Hepatocyte (in vitro differentiated cells): ENCODE measurements at regions not wholly inside any gene's neighbourhood (a gene's known extent, or its start where the extent isn't known, plus 50 kb on each side); places are given as distances from the start of the nearest gene placed in this dataset.
A peak's percentile ranks its signal among the peaks of the same experiment; 100 is the strongest.

ENCODE experiments used
- DNase-seq: peaks from one replicate; pipeline ENCODE4 v3.0.0-alpha.2; 2016; ENCODE audit warnings: low spot score
- H2AFZ ChIP-seq: fragments of 200-600 bp; sonication (generic); 2 replicates; pipeline ENCODE4 v1.6.0; 2016; ENCODE audit warnings: antibody characterized with exemption, mild to moderate bottlenecking
- H3K27ac ChIP-seq: fragments of 200-600 bp; sonication (generic); 2 replicates; pipeline ENCODE4 v1.5.1; 2016; ENCODE audit warnings: mild to moderate bottlenecking
- H3K27me3 ChIP-seq: fragments of 200-600 bp; sonication (generic); 2 replicates; pipeline ENCODE4 v1.6.1; 2016
- H3K36me3 ChIP-seq: fragments of 200-600 bp; sonication (generic); replicated peaks from 2 replicates; pipeline ENCODE4 v1.5.1; 2016; ENCODE audit warnings: low read depth; ENCODE audit not compliant: insufficient read depth
- H3K4me1 ChIP-seq: fragments of 200-600 bp; sonication (generic); 2 replicates; pipeline ENCODE4 v1.5.1; 2016; ENCODE audit warnings: mild to moderate bottlenecking, moderate library complexity; ENCODE audit not compliant: insufficient read depth
- H3K4me2 ChIP-seq: fragments of 200-600 bp; sonication (generic); 2 replicates; pipeline ENCODE4 v1.6.0; 2016
- H3K4me3 ChIP-seq: fragments of 200-600 bp; sonication (generic); 2 replicates; pipeline ENCODE4 v1.5.1; 2016; ENCODE audit warnings: mild to moderate bottlenecking
- H3K79me2 ChIP-seq: fragments of 200-600 bp; sonication (generic); 2 replicates; pipeline ENCODE4 v1.6.0; 2017; ENCODE audit warnings: mild to moderate bottlenecking
- H3K9me2 ChIP-seq: fragments of 200-600 bp; sonication (generic); replicated peaks from 2 replicates; pipeline ENCODE4 v1.6.0; 2017; ENCODE audit warnings: mild to moderate bottlenecking; ENCODE audit not compliant: insufficient read depth
- H3K9me3 ChIP-seq: fragments of 200-600 bp; sonication (generic); 2 replicates; pipeline ENCODE4 v1.5.1; 2016; ENCODE audit warnings: low read depth, mild to moderate bottlenecking
- H4K20me1 ChIP-seq: fragments of 200-600 bp; sonication (generic); 2 replicates; pipeline ENCODE4 v1.6.0; 2016; ENCODE audit warnings: mild to moderate bottlenecking; ENCODE audit not compliant: insufficient read depth, poor library complexity, severe bottlenecking
- CTCF ChIP-seq: fragments of 200-600 bp; sonication (generic); IDR thresholded peaks from 2 replicates; pipeline ENCODE4 v1.5.1; 2016; ENCODE audit warnings: antibody characterized with exemption, mild to moderate bottlenecking; ENCODE audit not compliant: poor library complexity
- EZH2 ChIP-seq: fragments of 200-600 bp; sonication (generic); IDR thresholded peaks from 2 replicates; pipeline ENCODE4 v1.6.1; 2016; ENCODE audit warnings: antibody characterized with exemption, mild to moderate bottlenecking, borderline replicate concordance
- EZH2phosphoT487 ChIP-seq: fragments of 200-600 bp; sonication (generic); IDR thresholded peaks from one replicate; pipeline ENCODE4 v1.6.1; 2018; ENCODE audit warnings: antibody characterized with exemption, mild to moderate bottlenecking, low read depth, moderate library complexity; ENCODE audit not compliant: unreplicated experiment, severe bottlenecking
- WGBS: methylation state at CpG from one replicate; pipeline ENCODE4 v1.1.6; 2016; ENCODE audit warnings: low lambda C conversion rate; ENCODE audit errors: missing lambda C conversion rate; 5-methylcytosine and 5-hydroxymethylcytosine counted together

GRCh38 chr22:49186762-49187161 lies 640.9 kb downstream of the BRD1 start:
- Histone ChIP-seq H3K36me3 (no peaks in the 10 kb centered on the region), H3K79me2 (no peaks in the 10 kb centered on the region), H2AFZ (no peak overlapping the region), H4K20me1 (no peaks in the 10 kb centered on the region), H3K4me3 (no peak overlapping the region), H3K9me2 (no peaks in the 10 kb centered on the region), H3K27ac (no peak overlapping the region), H3K4me2 (no peak overlapping the region), H3K9me3 (no peaks in the 10 kb centered on the region), H3K27me3 (no peaks in the 10 kb centered on the region), H3K4me1 (no peaks in the 10 kb centered on the region)
- TF ChIP-seq CTCF = no peak
- no peak for TF ChIP-seq EZH2phosphoT487
- TF ChIP-seq EZH2 = no peak
- DNase-seq = no peak
- 90% methylated on average over 12 of the region's 12 CpGs for WGBS

GRCh38 chr22:49186293-49186692 lies 641.4 kb downstream of the BRD1 start:
- WGBS = 95% methylated on average over 1 of the region's 1 CpG
- TF ChIP-seq CTCF (no peak), EZH2 (no peak), EZH2phosphoT487 (no peak)
- no peak overlapping the region for H3K27ac ChIP-seq

GRCh38 chr22:49185312-49185969 lies 642.2 kb downstream of the BRD1 start:
- no peaks in the 10 kb centered on the region for H3K9me3 ChIP-seq
- TF ChIP-seq EZH2 (no peak), EZH2phosphoT487 (no peak), CTCF (no peak)
- DNase-seq = peak; percentile 40

More at GRCh38 chr22:49186293-49186692, 641.4 kb downstream of the BRD1 start:
- H3K4me1 ChIP-seq = no peaks in the 10 kb centered on the region
- no peak for DNase-seq
- H4K20me1 ChIP-seq = no peaks in the 10 kb centered on the region
- no peak overlapping the region for H3K4me2 ChIP-seq
- no peaks in the 10 kb centered on the region for H3K79me2 ChIP-seq
- no peaks in the 10 kb centered on the region for H3K9me3 ChIP-seq
- H3K36me3 ChIP-seq = no peaks in the 10 kb centered on the region
- H2AFZ ChIP-seq = no peak overlapping the region
- no peaks in the 10 kb centered on the region for H3K9me2 ChIP-seq
- no peak overlapping the region for H3K4me3 ChIP-seq
- no peaks in the 10 kb centered on the region for H3K27me3 ChIP-seq

GRCh38 chr22:49184736-49185135 lies 642.9 kb downstream of the BRD1 start:
- TF ChIP-seq EZH2phosphoT487 (no peak), CTCF (no peak), EZH2 (no peak)

More at GRCh38 chr22:49185312-49185969, 642.2 kb downstream of the BRD1 start:
- no peaks in the 10 kb centered on the region for H3K27me3 ChIP-seq
- no peaks in the 10 kb centered on the region for H3K9me2 ChIP-seq
- H3K27ac ChIP-seq = no peak overlapping the region
- 63% methylated on average over 4 of the region's 4 CpGs for WGBS
- H3K36me3 ChIP-seq = no peaks in the 10 kb centered on the region
- no peak overlapping the region for H3K4me3 ChIP-seq
- no peak overlapping the region for H3K4me2 ChIP-seq
- no peaks in the 10 kb centered on the region for H3K79me2 ChIP-seq
- H3K4me1 ChIP-seq = no peaks in the 10 kb centered on the region
- H2AFZ ChIP-seq = no peak overlapping the region
- no peaks in the 10 kb centered on the region for H4K20me1 ChIP-seq

More at GRCh38 chr22:49184736-49185135, 642.9 kb downstream of the BRD1 start:
- H3K9me2 ChIP-seq = no peaks in the 10 kb centered on the region
- H2AFZ ChIP-seq = no peak overlapping the region
- no peak overlapping the region for H3K4me2 ChIP-seq
- no peaks in the 10 kb centered on the region for H4K20me1 ChIP-seq
- H3K4me1 ChIP-seq = no peaks in the 10 kb centered on the region
- H3K27ac ChIP-seq = no peak overlapping the region
- H3K36me3 ChIP-seq = no peaks in the 10 kb centered on the region
- no peak for DNase-seq
- 95% methylated on average over 15 of the region's 15 CpGs for WGBS
- H3K9me3 ChIP-seq = no peaks in the 10 kb centered on the region
- H3K27me3 ChIP-seq = no peaks in the 10 kb centered on the region
- no peak overlapping the region for H3K4me3 ChIP-seq
- no peaks in the 10 kb centered on the region for H3K79me2 ChIP-seq
